Trophoblast cell (in vitro differentiated cells and primary cell): ENCODE measurements at regions not wholly inside any gene's neighbourhood (a gene's known extent, or its start where the extent isn't known, plus 50 kb on each side); places are given as distances from the start of the nearest gene placed in this dataset.

Experiments
- DNase-seq, 2 donors: peaks; one replicate each; pipeline ENCODE4 v3.0.0-alpha.2; 2016
- H2AFZ ChIP-seq: 2 replicates; pipeline ENCODE4 v1.6.1; 2013; ENCODE audit warnings: low read length, moderate library complexity, mild to moderate bottlenecking; ENCODE audit not compliant: insufficient read depth, poor library complexity
- H2AK5ac ChIP-seq: 2 replicates; pipeline ENCODE4 v1.6.1; 2013; ENCODE audit warnings: mild to moderate bottlenecking, low read length
- H2BK120ac ChIP-seq: 2 replicates; pipeline ENCODE4 v1.6.1; 2013; ENCODE audit warnings: low read length, mild to moderate bottlenecking, moderate library complexity; ENCODE audit not compliant: insufficient read depth, poor library complexity
- H2BK12ac ChIP-seq: 2 replicates; pipeline ENCODE4 v1.6.1; 2013; ENCODE audit warnings: mild to moderate bottlenecking, low read length, moderate library complexity
- H2BK5ac ChIP-seq: 2 replicates; pipeline ENCODE4 v1.6.1; 2013; ENCODE audit warnings: low read length, low read depth, moderate library complexity, mild to moderate bottlenecking; ENCODE audit not compliant: poor library complexity
- H3K14ac ChIP-seq: 2 replicates; pipeline ENCODE4 v1.6.1; 2013; ENCODE audit warnings: mild to moderate bottlenecking, low read length
- H3K18ac ChIP-seq: 2 replicates; pipeline ENCODE4 v1.6.1; 2013; ENCODE audit warnings: mild to moderate bottlenecking, low read length
- H3K23ac ChIP-seq: 2 replicates; pipeline ENCODE4 v1.6.1; 2013; ENCODE audit warnings: low read length
- H3K27ac ChIP-seq: 2 replicates; pipeline ENCODE4 v1.5.1; 2013; ENCODE audit warnings: low read depth, mild to moderate bottlenecking, inconsistent platforms, low read length, moderate library complexity
- H3K27me3 ChIP-seq: 2 replicates; pipeline ENCODE4 v1.6.1; 2013; ENCODE audit warnings: inconsistent platforms, mild to moderate bottlenecking, low read length, moderate library complexity; ENCODE audit not compliant: insufficient read depth
- H3K36me3 ChIP-seq, 2 experiments: 1 replicate in 1 of 2; 2 replicates in 1 of 2; pipeline ENCODE4 v1.6.1; 2013; ENCODE audit warnings: low read length in 2 of 2, mild to moderate bottlenecking in 2 of 2, moderate library complexity in 1 of 2; ENCODE audit not compliant: insufficient read depth in 2 of 2, control insufficient read depth in 1 of 2
- H3K4ac ChIP-seq: 2 replicates; pipeline ENCODE4 v1.6.1; 2013; ENCODE audit warnings: low read depth, mild to moderate bottlenecking, low read length, moderate library complexity
- H3K4me1 ChIP-seq, 2 experiments: 1 replicate in 1 of 2; 2 replicates in 1 of 2; pipeline ENCODE4 v1.6.1; 2013; ENCODE audit warnings: low read length in 2 of 2, mild to moderate bottlenecking in 2 of 2, moderate library complexity in 1 of 2; ENCODE audit not compliant: insufficient read depth in 2 of 2, control insufficient read depth in 1 of 2
- H3K4me2 ChIP-seq: 2 replicates; pipeline ENCODE4 v1.6.1; 2013; ENCODE audit warnings: inconsistent platforms, mild to moderate bottlenecking, low read length, moderate library complexity
- H3K4me3 ChIP-seq: 2 replicates; pipeline ENCODE4 v1.5.1; 2013; ENCODE audit warnings: mild to moderate bottlenecking, low read depth, low read length, inconsistent platforms
- H3K79me1 ChIP-seq: one replicate; pipeline ENCODE4 v1.6.1; 2013; ENCODE audit warnings: low read length
- H3K79me2 ChIP-seq: 2 replicates; pipeline ENCODE4 v1.6.1; 2013; ENCODE audit warnings: low read length, mild to moderate bottlenecking; ENCODE audit not compliant: control insufficient read depth, insufficient read depth, poor library complexity
- H3K9ac ChIP-seq: 2 replicates; pipeline ENCODE4 v1.6.1; 2013; ENCODE audit warnings: mild to moderate bottlenecking, low read length
- H3K9me3 ChIP-seq: 2 replicates; pipeline ENCODE4 v1.6.1; 2013; ENCODE audit warnings: low read depth, mild to moderate bottlenecking, control low read depth, inconsistent platforms, low read length; ENCODE audit not compliant: insufficient read depth
- H4K12ac ChIP-seq: 2 replicates; pipeline ENCODE4 v1.6.1; 2013; ENCODE audit warnings: low read depth, mild to moderate bottlenecking, low read length, moderate library complexity
- H4K8ac ChIP-seq: 2 replicates; pipeline ENCODE4 v1.6.1; 2013; ENCODE audit warnings: low read depth, mild to moderate bottlenecking, low read length, moderate library complexity
- H4K91ac ChIP-seq: one replicate; pipeline ENCODE4 v1.6.1; 2013; ENCODE audit warnings: low read depth, mild to moderate bottlenecking, low read length, moderate library complexity
- WGBS: extraction: QIAGEN DNeasy Blood & Tissue Kit; methylation state at CpG from one replicate; pipeline ENCODE4 v1.1.7; 2013; ENCODE audit warnings: missing lambda C conversion rate; ENCODE audit not compliant: insufficient read length, insufficient coverage; ENCODE audit errors: extremely low coverage; 5-methylcytosine and 5-hydroxymethylcytosine counted together

DNA sequence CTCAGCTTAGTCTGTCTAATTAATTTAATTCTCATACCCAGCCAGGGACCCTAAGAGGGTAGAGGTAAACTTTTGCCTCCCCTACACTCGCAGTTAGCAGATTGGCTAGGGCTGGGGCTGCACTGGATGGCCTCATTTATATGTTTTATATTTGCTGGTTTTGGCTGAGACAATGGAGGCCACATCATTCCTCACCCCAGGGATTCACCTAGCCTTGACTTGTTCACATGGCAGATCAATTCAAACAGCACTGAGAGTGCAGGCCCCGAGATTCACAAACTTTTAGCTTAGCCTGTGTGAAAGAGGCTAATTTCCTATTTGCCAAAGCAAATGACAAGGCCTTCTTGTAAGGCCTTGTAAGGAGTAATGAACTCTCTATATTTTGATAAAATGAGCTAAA is 844.4 kb downstream of the ARAP2 start:
- Histone ChIP-seq H3K4me2 (no peak overlapping the region), H3K23ac (no peak overlapping the region), H3K79me2 (no peaks in the 10 kb centered on the region), H4K12ac (no peak overlapping the region), H3K27ac (no peak overlapping the region), H4K91ac (no peak overlapping the region), H2BK120ac (no peak overlapping the region), H3K4me3 (no peak overlapping the region), H2AFZ (no peak overlapping the region), H3K9ac (no peak overlapping the region), H4K8ac (no peak overlapping the region), H3K4me1 (no peaks in the 10 kb centered on the region), H3K9me3 (no peaks in the 10 kb centered on the region), H3K36me3 (no peaks in the 10 kb centered on the region), H3K18ac (no peak overlapping the region), H3K14ac (no peak overlapping the region), H3K79me1 (no peaks in the 10 kb centered on the region), H3K27me3 (no peaks in the 10 kb centered on the region), H2BK12ac (no peak overlapping the region), H2AK5ac (no peak overlapping the region), H2BK5ac (no peak overlapping the region), H3K4ac (no peak overlapping the region)
- WGBS: no CpG with 5 or more reads among the region's 2 CpGs
- no peak for DNase-seq

DNA sequence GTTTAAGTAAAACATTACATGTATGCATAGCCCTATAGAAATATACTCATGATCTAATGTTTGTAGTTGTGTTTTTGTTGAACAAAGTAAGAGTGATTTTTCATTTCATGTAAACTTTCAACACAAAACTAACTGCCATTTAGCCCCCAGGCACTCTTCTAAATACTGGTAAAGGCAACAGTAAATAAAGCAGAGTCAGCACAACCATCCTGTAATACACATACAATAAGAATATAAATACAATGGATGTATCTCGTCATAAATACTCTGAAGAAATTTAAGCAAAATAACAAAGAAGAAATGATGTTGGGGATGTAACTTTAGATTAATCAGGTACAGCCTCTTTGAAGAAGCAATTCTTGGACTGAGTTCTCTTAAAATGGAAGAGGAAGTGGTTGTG is 821.2 kb downstream of the ARAP2 start:
- Histone ChIP-seq H3K23ac (no peak overlapping the region), H3K4me2 (no peak overlapping the region), H4K91ac (no peak overlapping the region), H3K18ac (no peak overlapping the region), H3K36me3 (no peaks in the 10 kb centered on the region), H3K14ac (no peak overlapping the region), H2BK120ac (no peak overlapping the region), H4K12ac (no peak overlapping the region), H3K9ac (no peak overlapping the region), H4K8ac (no peak overlapping the region), H2AK5ac (no peak overlapping the region), H2AFZ (no peak overlapping the region), H3K4me3 (no peak overlapping the region), H2BK12ac (no peak overlapping the region), H3K27me3 (no peaks in the 10 kb centered on the region), H3K79me1 (no peaks in the 10 kb centered on the region), H3K4ac (no peak overlapping the region), H2BK5ac (no peak overlapping the region), H3K79me2 (no peaks in the 10 kb centered on the region), H3K4me1 (peaks cover 0 to 1% of the 10 kb centered on the region in 2 experiments), H3K27ac (no peak overlapping the region), H3K9me3 (no peaks in the 10 kb centered on the region)
- no peak for DNase-seq
- WGBS: no CpG with 5 or more reads among the region's 1 CpG

GRCh38 chr4:35447474-35447873 is 796.8 kb downstream of the ARAP2 start:
- Histone ChIP-seq H3K4me3 (no peak overlapping the region), H3K79me2 (no peaks in the 10 kb centered on the region), H4K12ac (no peak overlapping the region), H2AFZ (no peak overlapping the region), H2BK5ac (no peak overlapping the region), H3K4me1 (no peaks in the 10 kb centered on the region), H3K27me3 (no peaks in the 10 kb centered on the region), H4K8ac (no peak overlapping the region), H3K9ac (no peak overlapping the region), H3K79me1 (no peaks in the 10 kb centered on the region), H3K36me3 (peaks cover 0 to 2% of the 10 kb centered on the region in 2 experiments), H3K4me2 (no peak overlapping the region), H3K27ac (no peak overlapping the region), H3K4ac (no peak overlapping the region), H2BK120ac (no peak overlapping the region), H3K14ac (no peak overlapping the region), H2AK5ac (no peak overlapping the region), H3K18ac (no peak overlapping the region), H4K91ac (no peak overlapping the region), H2BK12ac (no peak overlapping the region), H3K23ac (no peak overlapping the region), H3K9me3 (peaks cover 3% of the 10 kb centered on the region)
- DNase-seq: no peak

DNA sequence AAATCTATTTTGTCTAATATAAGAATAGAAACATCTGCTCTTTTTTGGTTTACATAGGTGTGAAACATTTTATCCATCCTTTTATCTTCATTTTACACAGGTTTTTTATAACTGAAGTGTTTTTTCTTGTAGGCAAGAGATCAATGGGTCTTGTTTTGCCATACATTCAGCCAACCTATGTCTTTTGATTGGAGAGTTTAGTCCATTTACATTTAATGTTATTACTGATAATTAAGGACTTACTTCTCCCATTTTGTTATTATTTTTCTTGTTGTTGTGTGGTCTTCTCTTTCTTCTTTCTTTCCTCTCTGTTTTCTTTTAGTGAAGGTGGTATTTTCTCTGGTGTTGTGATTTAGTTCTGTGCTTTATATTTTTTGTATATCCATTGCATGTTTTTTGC is 785.3 kb downstream of the ARAP2 start:
- H3K27me3 ChIP-seq: no peaks in the 10 kb centered on the region
- H2AFZ ChIP-seq: no peak overlapping the region
- H3K4ac ChIP-seq: no peak overlapping the region
- no peak for DNase-seq
- H3K14ac ChIP-seq: no peak overlapping the region
- no peak overlapping the region for H3K23ac ChIP-seq
- no peak overlapping the region for H3K18ac ChIP-seq
- H3K4me2 ChIP-seq: no peak overlapping the region
- H3K9me3 ChIP-seq: no peaks in the 10 kb centered on the region
- H4K12ac ChIP-seq: no peak overlapping the region
- no peak overlapping the region for H2BK12ac ChIP-seq
- H3K79me1 ChIP-seq: no peaks in the 10 kb centered on the region
- no peak overlapping the region for H3K9ac ChIP-seq
- H4K91ac ChIP-seq: no peak overlapping the region
- H3K4me3 ChIP-seq: no peak overlapping the region
- H2BK5ac ChIP-seq: no peak overlapping the region
- no peak overlapping the region for H3K27ac ChIP-seq
- no peak overlapping the region for H2AK5ac ChIP-seq
- H3K4me1 ChIP-seq: peaks cover 0 to 5% of the 10 kb centered on the region in 2 experiments
- no peak overlapping the region for H2BK120ac ChIP-seq
- no peak overlapping the region for H4K8ac ChIP-seq
- H3K36me3 ChIP-seq: no peaks in the 10 kb centered on the region
- no peaks in the 10 kb centered on the region for H3K79me2 ChIP-seq
